RWPE1 (cell line): ENCODE measurements at regions not wholly inside any gene's neighbourhood (a gene's known extent, or its start where the extent isn't known, plus 50 kb on each side); places are given as distances from the start of the nearest gene placed in this dataset.

Experiments used
- CTCF ChIA-PET: fragments of 350-600 bp; sonication (Branson Sonifier 250); formaldehyde crosslinking; extraction: SDS; loops from one replicate; lab custom pipeline; 2021; lab: Yijun Ruan, JAX
- POLR2A ChIA-PET: fragments of 400-600 bp; formaldehyde crosslinking; extraction: SDS; loops from one replicate; lab custom pipeline; 2020; ENCODE audit warnings: antibody characterized with exemption; ENCODE audit not compliant: low non-redundant PET; lab: Yijun Ruan, JAX
- DNase-seq: peaks from one replicate; pipeline ENCODE4 v3.0.0; 2012; ENCODE audit warnings: low spot score
- H3K27ac ChIP-seq: fragments of 450-650 bp; 2 replicates; pipeline ENCODE4 v1.5.1; 2017
- TF ChIP-seq, protein P1 (sequence below): fragments of 450-650 bp; conservative IDR thresholded peaks from 2 replicates; pipeline ENCODE4 v1.5.1; 2017; ENCODE audit warnings: low read depth, mild to moderate bottlenecking

DNA sequence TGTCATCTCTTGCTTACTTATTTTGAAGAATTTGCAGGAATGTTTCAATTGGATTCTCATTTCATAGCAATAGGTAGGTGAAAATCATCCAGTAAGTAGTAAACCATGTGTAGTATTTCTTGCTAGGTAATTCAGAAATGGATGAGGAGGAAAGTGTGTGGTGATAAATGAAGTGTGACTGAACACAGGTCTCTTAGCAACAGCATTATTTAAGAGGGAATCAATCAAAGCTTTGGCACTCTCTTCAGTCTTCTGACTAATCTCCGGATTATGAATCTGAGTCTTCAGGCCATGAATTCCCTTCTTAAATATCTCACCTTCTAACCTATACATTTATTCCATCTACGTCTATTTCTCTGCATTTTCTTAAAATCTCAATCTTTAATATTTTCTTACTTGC is 55.8 kb upstream of the ARHGAP24 start:
- CTCF ChIA-PET = no interaction called here
- TF ChIP-seq, protein P1, sequence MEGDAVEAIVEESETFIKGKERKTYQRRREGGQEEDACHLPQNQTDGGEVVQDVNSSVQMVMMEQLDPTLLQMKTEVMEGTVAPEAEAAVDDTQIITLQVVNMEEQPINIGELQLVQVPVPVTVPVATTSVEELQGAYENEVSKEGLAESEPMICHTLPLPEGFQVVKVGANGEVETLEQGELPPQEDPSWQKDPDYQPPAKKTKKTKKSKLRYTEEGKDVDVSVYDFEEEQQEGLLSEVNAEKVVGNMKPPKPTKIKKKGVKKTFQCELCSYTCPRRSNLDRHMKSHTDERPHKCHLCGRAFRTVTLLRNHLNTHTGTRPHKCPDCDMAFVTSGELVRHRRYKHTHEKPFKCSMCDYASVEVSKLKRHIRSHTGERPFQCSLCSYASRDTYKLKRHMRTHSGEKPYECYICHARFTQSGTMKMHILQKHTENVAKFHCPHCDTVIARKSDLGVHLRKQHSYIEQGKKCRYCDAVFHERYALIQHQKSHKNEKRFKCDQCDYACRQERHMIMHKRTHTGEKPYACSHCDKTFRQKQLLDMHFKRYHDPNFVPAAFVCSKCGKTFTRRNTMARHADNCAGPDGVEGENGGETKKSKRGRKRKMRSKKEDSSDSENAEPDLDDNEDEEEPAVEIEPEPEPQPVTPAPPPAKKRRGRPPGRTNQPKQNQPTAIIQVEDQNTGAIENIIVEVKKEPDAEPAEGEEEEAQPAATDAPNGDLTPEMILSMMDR = no peak
- H3K27ac ChIP-seq = no peak overlapping the region
- DNase-seq = peak; percentile 7
- POLR2A ChIA-PET = no interaction called here

DNA sequence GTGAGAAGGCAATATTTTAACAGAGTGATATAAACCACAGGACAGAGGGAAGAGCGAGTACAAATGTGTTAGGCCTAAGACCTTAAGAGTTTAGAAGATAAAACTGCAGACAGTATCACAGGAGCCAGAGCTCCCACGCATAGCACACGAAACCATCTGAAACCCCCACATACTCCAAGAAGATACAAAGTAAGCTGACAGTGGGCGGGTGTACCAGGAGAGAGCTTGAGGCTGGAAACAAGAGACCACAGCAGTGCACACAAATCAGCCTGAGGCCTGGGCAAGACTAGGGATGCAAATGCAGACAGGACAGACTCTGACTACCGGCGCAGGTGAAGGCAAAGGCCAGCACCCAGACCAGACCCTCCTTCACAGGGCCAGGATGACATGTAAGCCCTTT is 54.1 kb upstream of the ARHGAP24 start:
- no peak overlapping the region for H3K27ac ChIP-seq
- TF ChIP-seq, protein P1 = no peak
- POLR2A ChIA-PET = no interaction called here
- CTCF ChIA-PET = no interaction called here
- no peak for DNase-seq

DNA sequence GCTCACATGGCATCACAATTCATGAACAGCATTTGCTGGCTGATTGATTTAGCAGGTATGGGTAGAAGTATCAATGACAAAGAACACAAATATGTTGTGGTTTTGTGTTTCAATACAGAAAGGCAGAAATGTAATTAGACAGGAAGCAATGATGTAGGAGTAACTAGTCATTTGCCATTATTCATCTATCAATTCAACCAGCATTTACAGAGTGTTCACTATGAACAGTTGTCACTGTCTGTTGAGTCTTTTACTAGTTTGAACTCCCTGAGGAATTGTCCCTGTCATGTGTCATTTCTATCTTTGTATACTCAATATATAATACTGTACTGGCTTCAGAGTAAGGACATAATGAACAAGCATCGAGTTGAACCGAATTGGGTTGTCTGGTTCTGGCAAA is 51.5 kb upstream of the ARHGAP24 start:
- no peak overlapping the region for H3K27ac ChIP-seq
- TF ChIP-seq, protein P1 = no peak
- peak; percentile 21 for DNase-seq
- ChIA-PET POLR2A (no interaction called here), CTCF (no interaction called here)
